ENCODE measurements at regions not wholly inside any gene's neighbourhood (a gene's known extent, or its start where the extent isn't known, plus 50 kb on each side); places are given as distances from the start of the nearest gene placed in this dataset.

GRCh38 chr12:130236446-130236845, 74.2 kb downstream of the FZD10 start:
- 93% methylated on average over 9 of the region's 9 CpGs for WGBS
- no peaks in the 10 kb centered on the region for H3K9me3 ChIP-seq (ENCODE audit: insufficient read depth, low read depth, low read length)
- H3K4me3 ChIP-seq (ENCODE audit: low read length), result no peak overlapping the region
- H3K9ac ChIP-seq (ENCODE audit: low read depth, low read length), result no peak overlapping the region
- H3K27me3 ChIP-seq (ENCODE audit: insufficient read depth, low read length), result peaks cover 30% of the 10 kb centered on the region
- no peak overlapping the region for H3K27ac ChIP-seq (ENCODE audit: low read depth, low read length)
- H3K36me3 ChIP-seq (ENCODE audit: insufficient read depth, low read length), result no peaks in the 10 kb centered on the region
- H3K4me1 ChIP-seq (ENCODE audit: insufficient read depth, low read length), result no peaks in the 10 kb centered on the region

GRCh38 chr12:130240831-130241590, 78.7 kb downstream of the FZD10 start:
- Histone ChIP-seq H3K27me3 (ENCODE audit: insufficient read depth, low read length) (peaks cover 26% of the 10 kb centered on the region), H3K36me3 (ENCODE audit: insufficient read depth, low read length) (no peaks in the 10 kb centered on the region), H3K9ac (ENCODE audit: low read depth, low read length) (no peak overlapping the region), H3K4me3 (ENCODE audit: low read length) (no peak overlapping the region), H3K9me3 (ENCODE audit: insufficient read depth, low read depth, low read length) (no peaks in the 10 kb centered on the region), H3K27ac (ENCODE audit: low read depth, low read length) (no peak overlapping the region), H3K4me1 (ENCODE audit: insufficient read depth, low read length) (no peaks in the 10 kb centered on the region)
- WGBS, result 87% methylated on average over 13 of the region's 13 CpGs

DNA sequence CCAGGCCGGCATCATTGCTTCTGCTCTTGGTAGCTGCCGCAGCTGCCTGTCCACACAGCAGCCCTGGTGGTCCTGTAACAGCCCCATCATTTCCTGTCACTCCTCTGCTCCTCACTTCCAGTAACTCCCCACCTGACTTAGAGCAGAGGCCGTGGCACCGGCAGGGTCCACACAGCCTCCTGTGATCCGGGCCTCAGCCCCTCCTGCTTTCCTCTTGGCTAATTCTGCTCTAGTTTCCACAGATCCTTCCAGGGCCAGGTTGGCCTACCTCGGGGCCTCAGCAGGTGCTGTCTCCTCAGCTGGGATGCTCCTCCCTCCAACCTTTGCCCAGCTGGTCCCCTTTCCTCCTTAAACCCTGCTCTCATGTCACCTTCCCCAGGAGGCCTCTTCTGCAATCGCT, 80.2 kb downstream of the FZD10 start:
- no peaks in the 10 kb centered on the region for H3K36me3 ChIP-seq (ENCODE audit: insufficient read depth, low read length)
- WGBS, result 77% methylated on average over 7 of the region's 7 CpGs

DNA sequence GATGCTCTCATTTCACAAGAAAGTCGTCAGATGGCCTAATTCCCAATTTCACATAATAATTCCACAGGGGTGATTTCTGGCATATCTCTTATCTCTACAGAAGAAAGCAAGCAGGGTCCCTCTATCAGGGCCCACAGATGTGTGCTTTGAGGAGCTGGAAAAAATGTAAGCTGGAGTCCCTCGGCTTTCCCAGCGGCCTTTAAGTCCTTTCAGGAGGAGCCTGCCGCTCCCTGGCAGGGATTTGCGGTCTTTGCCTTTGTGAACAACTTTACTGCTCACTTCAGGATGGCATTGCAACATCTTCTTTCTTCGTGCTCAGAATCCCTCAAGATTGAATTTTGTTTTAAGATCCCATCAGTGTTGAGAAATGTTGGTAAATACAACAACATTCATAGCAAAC, 83.0 kb downstream of the FZD10 start:
- no peaks in the 10 kb centered on the region for H3K4me1 ChIP-seq (ENCODE audit: insufficient read depth, low read length)
- H3K27ac ChIP-seq (ENCODE audit: low read depth, low read length), result no peak overlapping the region
- H3K9me3 ChIP-seq (ENCODE audit: insufficient read depth, low read depth, low read length), result no peaks in the 10 kb centered on the region
- H3K4me3 ChIP-seq (ENCODE audit: low read length), result no peak overlapping the region
- H3K36me3 ChIP-seq (ENCODE audit: insufficient read depth, low read length), result no peaks in the 10 kb centered on the region
- WGBS, result 91% methylated on average over 6 of the region's 6 CpGs
- H3K9ac ChIP-seq (ENCODE audit: low read depth, low read length), result no peak overlapping the region
- peaks cover 7% of the 10 kb centered on the region for H3K27me3 ChIP-seq (ENCODE audit: insufficient read depth, low read length)

More for the DNA sequence above, 80.2 kb downstream of the FZD10 start:
- Histone ChIP-seq H3K9me3 (ENCODE audit: insufficient read depth, low read depth, low read length) (no peaks in the 10 kb centered on the region), H3K4me3 (ENCODE audit: low read length) (no peak overlapping the region), H3K27me3 (ENCODE audit: insufficient read depth, low read length) (peaks cover 21% of the 10 kb centered on the region), H3K27ac (ENCODE audit: low read depth, low read length) (no peak overlapping the region), H3K4me1 (ENCODE audit: insufficient read depth, low read length) (no peaks in the 10 kb centered on the region), H3K9ac (ENCODE audit: low read depth, low read length) (no peak overlapping the region)

DNA sequence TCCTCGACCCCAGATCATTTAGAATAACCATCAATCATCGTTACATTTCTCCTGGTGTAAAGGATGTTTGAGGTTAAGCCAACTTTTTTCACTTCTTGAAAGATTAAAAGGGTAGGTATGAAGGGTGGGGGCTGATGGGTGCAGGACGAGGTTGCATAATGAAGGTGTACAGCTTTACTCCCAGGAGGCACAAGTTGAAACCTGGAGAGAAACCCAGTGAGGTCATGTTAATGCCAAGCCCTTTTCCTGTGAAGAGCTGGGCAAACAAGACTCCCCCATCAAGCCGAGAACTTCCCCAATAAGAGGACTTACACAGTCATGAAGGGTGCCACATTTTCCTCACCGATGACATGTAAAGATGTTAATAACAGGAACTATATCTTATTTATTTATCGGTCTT, 84.3 kb downstream of the FZD10 start:
- peaks cover 7% of the 10 kb centered on the region for H3K27me3 ChIP-seq (ENCODE audit: insufficient read depth, low read length)

GRCh38 chr12:130247634-130248237, 85.5 kb downstream of the FZD10 start:
- Histone ChIP-seq H3K36me3 (ENCODE audit: insufficient read depth, low read length) (no peaks in the 10 kb centered on the region), H3K4me1 (ENCODE audit: insufficient read depth, low read length) (no peaks in the 10 kb centered on the region), H3K27ac (ENCODE audit: low read depth, low read length) (no peak overlapping the region), H3K9me3 (ENCODE audit: insufficient read depth, low read depth, low read length) (no peaks in the 10 kb centered on the region), H3K9ac (ENCODE audit: low read depth, low read length) (no peak overlapping the region), H3K27me3 (ENCODE audit: insufficient read depth, low read length) (peaks cover 7% of the 10 kb centered on the region), H3K4me3 (ENCODE audit: low read length) (no peak overlapping the region)
- WGBS, result 92% methylated on average over 4 of the region's 4 CpGs

More for the DNA sequence above, 84.3 kb downstream of the FZD10 start:
- Histone ChIP-seq H3K4me3 (ENCODE audit: low read length) (no peak overlapping the region), H3K4me1 (ENCODE audit: insufficient read depth, low read length) (no peaks in the 10 kb centered on the region), H3K27ac (ENCODE audit: low read depth, low read length) (no peak overlapping the region), H3K9ac (ENCODE audit: low read depth, low read length) (no peak overlapping the region), H3K9me3 (ENCODE audit: insufficient read depth, low read depth, low read length) (no peaks in the 10 kb centered on the region), H3K36me3 (ENCODE audit: insufficient read depth, low read length) (no peaks in the 10 kb centered on the region)
- 92% methylated on average over 4 of the region's 6 CpGs for WGBS

- H3K9me3 ChIP-seq (ENCODE audit: insufficient read depth, low read depth, low read length), result no peaks in the 10 kb centered on the region
- peaks cover 7% of the 10 kb centered on the region for H3K27me3 ChIP-seq (ENCODE audit: insufficient read depth, low read length)
- no peak overlapping the region for H3K9ac ChIP-seq (ENCODE audit: low read depth, low read length)
- no peak overlapping the region for H3K4me3 ChIP-seq (ENCODE audit: low read length)
- no peaks in the 10 kb centered on the region for H3K36me3 ChIP-seq (ENCODE audit: insufficient read depth, low read length)
- no peaks in the 10 kb centered on the region for H3K4me1 ChIP-seq (ENCODE audit: insufficient read depth, low read length)
- H3K27ac ChIP-seq (ENCODE audit: low read depth, low read length), result no peak overlapping the region
- 91% methylated on average over 5 of the region's 6 CpGs for WGBS
Measured at GRCh38 chr12:130249376-130249775, 87.1 kb downstream of the FZD10 start.

- no peak overlapping the region for H3K27ac ChIP-seq (ENCODE audit: low read depth, low read length)
- H3K9me3 ChIP-seq (ENCODE audit: insufficient read depth, low read depth, low read length), result no peaks in the 10 kb centered on the region
- no peaks in the 10 kb centered on the region for H3K36me3 ChIP-seq (ENCODE audit: insufficient read depth, low read length)
- H3K4me3 ChIP-seq (ENCODE audit: low read length), result no peak overlapping the region
- peaks cover 3% of the 10 kb centered on the region; the same call in 1 of the 2 replicates for H3K27me3 ChIP-seq (ENCODE audit: insufficient read depth, low read length)
- H3K4me1 ChIP-seq (ENCODE audit: insufficient read depth, low read length), result no peaks in the 10 kb centered on the region
- 85% methylated on average over 3 of the region's 5 CpGs for WGBS
- H3K9ac ChIP-seq (ENCODE audit: low read depth, low read length), result no peak overlapping the region
Measured at GRCh38 chr12:130251236-130251780, 86.4 kb upstream of the PIWIL1 start.

DNA sequence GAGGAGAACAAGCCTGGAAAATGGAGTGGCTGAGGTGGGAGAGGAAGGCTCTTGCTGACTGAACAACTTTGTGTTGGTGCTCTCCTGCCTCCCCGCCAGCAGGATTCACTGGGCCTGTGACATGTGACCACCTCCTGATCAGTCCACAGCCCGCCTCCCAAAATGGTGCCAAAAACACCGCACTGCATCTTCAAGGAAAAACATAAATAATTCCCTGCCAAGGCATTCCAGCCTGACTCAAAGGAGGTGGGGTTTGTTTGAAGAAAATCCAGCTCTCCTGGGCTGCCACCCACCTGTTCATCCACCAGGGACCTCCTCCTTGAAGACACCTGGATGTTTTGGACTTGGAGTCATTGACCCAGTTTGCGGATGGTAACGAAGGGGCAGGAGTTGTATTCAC, 83.8 kb upstream of the PIWIL1 start:
- Histone ChIP-seq H3K36me3 (ENCODE audit: insufficient read depth, low read length) (no peaks in the 10 kb centered on the region), H3K4me1 (ENCODE audit: insufficient read depth, low read length) (no peaks in the 10 kb centered on the region), H3K9me3 (ENCODE audit: insufficient read depth, low read depth, low read length) (no peaks in the 10 kb centered on the region), H3K9ac (ENCODE audit: low read depth, low read length) (no peak overlapping the region), H3K27ac (ENCODE audit: low read depth, low read length) (no peak overlapping the region), H3K27me3 (ENCODE audit: insufficient read depth, low read length) (0 out of 2 replicates have a peak, but pooled peaks cover 4% of the 10 kb centered on the region), H3K4me3 (ENCODE audit: low read length) (no peak overlapping the region)
- 95% methylated on average over 5 of the region's 5 CpGs for WGBS

DNA sequence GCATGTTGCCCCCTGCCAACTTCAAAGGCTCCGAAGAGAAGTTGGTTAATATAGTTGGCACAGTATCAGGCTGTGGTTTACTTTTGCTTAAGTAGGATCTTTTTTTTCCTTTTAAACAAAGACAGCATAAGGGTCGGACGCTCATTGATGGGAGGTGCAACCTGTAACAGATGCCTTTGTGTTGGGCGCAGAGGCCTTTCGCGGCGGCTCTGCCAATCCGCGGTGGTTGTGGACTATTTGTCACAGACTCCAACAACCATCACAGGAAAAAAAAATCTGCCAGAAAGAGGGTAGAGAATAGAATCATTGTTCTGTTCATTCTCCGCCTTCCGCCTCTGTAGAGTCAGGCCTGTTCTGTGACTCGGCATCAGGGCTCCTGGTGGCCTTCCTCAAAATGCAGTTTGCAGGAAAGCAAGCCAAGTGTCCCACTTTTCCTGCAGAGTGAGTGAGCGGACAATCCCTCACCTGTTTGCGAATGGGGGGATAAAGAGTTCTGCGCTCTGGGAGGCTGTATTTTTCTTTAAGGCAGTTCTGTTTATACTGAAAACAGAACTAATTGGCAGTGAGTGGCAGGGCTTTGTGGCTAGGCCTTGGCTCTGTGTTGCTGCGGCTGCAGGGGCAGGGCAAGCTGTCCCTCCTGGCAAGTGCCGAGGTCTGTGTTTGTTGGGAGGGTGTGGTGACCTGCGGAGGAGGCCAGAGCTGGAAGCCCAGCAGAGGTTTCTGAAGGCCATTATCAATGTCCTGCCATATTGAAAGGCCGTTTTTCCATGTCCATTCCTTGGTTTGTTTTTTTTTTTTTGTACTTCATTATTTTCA, 83.0 kb upstream of the PIWIL1 start:
- H3K4me1 ChIP-seq (ENCODE audit: insufficient read depth, low read length), result no peaks in the 10 kb centered on the region
- WGBS, result 89% methylated on average over 14 of the region's 19 CpGs
- H3K27me3 ChIP-seq (ENCODE audit: insufficient read depth, low read length), result peaks cover 8% of the 10 kb centered on the region; the same call in 1 of the 2 replicates
- no peak overlapping the region for H3K4me3 ChIP-seq (ENCODE audit: low read length)
- H3K27ac ChIP-seq (ENCODE audit: low read depth, low read length), result no peak overlapping the region
- H3K9ac ChIP-seq (ENCODE audit: low read depth, low read length), result no peak overlapping the region
- H3K36me3 ChIP-seq (ENCODE audit: insufficient read depth, low read length), result no peaks in the 10 kb centered on the region
- no peaks in the 10 kb centered on the region for H3K9me3 ChIP-seq (ENCODE audit: insufficient read depth, low read depth, low read length)

DNA sequence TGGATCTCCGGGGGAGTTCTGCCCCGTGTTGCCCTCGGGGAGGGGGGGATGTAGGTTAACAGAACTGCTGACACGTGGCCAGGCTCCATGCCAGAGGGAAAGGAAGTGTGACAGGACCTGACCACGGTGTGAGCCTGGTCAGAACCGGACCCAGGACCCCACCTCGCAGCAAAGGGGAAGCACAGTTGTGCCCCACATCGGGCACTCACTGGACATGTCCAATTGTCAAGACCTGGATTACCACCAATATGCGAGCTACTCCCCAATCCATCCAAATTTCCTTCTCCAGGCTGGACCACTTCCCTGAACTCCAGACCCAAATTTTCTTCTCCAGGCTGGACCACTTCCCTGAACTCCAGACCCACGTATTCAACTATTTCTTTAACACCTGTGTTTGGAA, 78.8 kb upstream of the PIWIL1 start:
- Histone ChIP-seq H3K36me3 (ENCODE audit: insufficient read depth, low read length) (no peaks in the 10 kb centered on the region), H3K4me1 (ENCODE audit: insufficient read depth, low read length) (peaks cover 3% of the 10 kb centered on the region; the same call in 1 of the 2 replicates), H3K27ac (ENCODE audit: low read depth, low read length) (no peak overlapping the region), H3K4me3 (ENCODE audit: low read length) (no peak overlapping the region), H3K9me3 (ENCODE audit: insufficient read depth, low read depth, low read length) (no peaks in the 10 kb centered on the region), H3K9ac (ENCODE audit: low read depth, low read length) (no peak overlapping the region), H3K27me3 (ENCODE audit: insufficient read depth, low read length) (peaks cover 35% of the 10 kb centered on the region)
- 90% methylated on average over 10 of the region's 10 CpGs for WGBS
